HG02870 (cell line): ENCODE measurements at regions not wholly inside any gene's neighbourhood (a gene's known extent, or its start where the extent isn't known, plus 50 kb on each side); places are given as distances from the start of the nearest gene placed in this dataset.

Experiments
- ATAC-seq: cut with Tn5 transposase; IDR thresholded peaks from one replicate; pipeline ENCODE4 v1.9.1; 2021; ENCODE audit warnings: mild to moderate bottlenecking, moderate library complexity; ENCODE audit not compliant: unreplicated experiment

- ATAC-seq = no peak
Observed at GRCh38 chr18:78738076-78738690, 241.4 kb upstream of the SALL3 start.

GRCh38 chr18:78739115-78739514, 240.5 kb upstream of the SALL3 start:
- no peak for ATAC-seq

- ATAC-seq = no peak
Observed at GRCh38 chr18:78739882-78740677, 239.5 kb upstream of the SALL3 start.

- ATAC-seq = no peak
Observed at GRCh38 chr18:78740876-78741275, 238.7 kb upstream of the SALL3 start.

- no peak for ATAC-seq
Observed at GRCh38 chr18:78741381-78742217, 238.0 kb upstream of the SALL3 start.

GRCh38 chr18:78742218-78742745, 237.3 kb upstream of the SALL3 start:
- ATAC-seq = no peak

- ATAC-seq = no peak
Observed at GRCh38 chr18:78743078-78743477, 236.5 kb upstream of the SALL3 start.

GRCh38 chr18:78751664-78752063, 228.0 kb upstream of the SALL3 start:
- no peak for ATAC-seq

- no peak for ATAC-seq
Observed at GRCh38 chr18:78753240-78753639, 226.4 kb upstream of the SALL3 start.

- ATAC-seq = no peak
Observed at GRCh38 chr18:78754311-78755043, 225.1 kb upstream of the SALL3 start.

- ATAC-seq = no peak
Observed at GRCh38 chr18:78757014-78757413, 222.6 kb upstream of the SALL3 start.

- no peak for ATAC-seq
Observed at GRCh38 chr18:78758496-78758895, 221.1 kb upstream of the SALL3 start.

GRCh38 chr18:78762753-78763152, 216.9 kb upstream of the SALL3 start:
- ATAC-seq = no peak

- no peak for ATAC-seq
Observed at GRCh38 chr18:78764544-78764943, 215.1 kb upstream of the SALL3 start.

- no peak for ATAC-seq
Observed at GRCh38 chr18:78765142-78765541, 214.5 kb upstream of the SALL3 start.

GRCh38 chr18:78765637-78766281, 213.9 kb upstream of the SALL3 start:
- ATAC-seq = no peak

- no peak for ATAC-seq
Observed at GRCh38 chr18:78766651-78767533, 212.7 kb upstream of the SALL3 start.

GRCh38 chr18:78767648-78768071, 212.0 kb upstream of the SALL3 start:
- ATAC-seq = no peak

- no peak for ATAC-seq
Observed at GRCh38 chr18:78768221-78768620, 211.4 kb upstream of the SALL3 start.
